H1 (cell line): ENCODE measurements at regions not wholly inside any gene's neighbourhood (a gene's known extent, or its start where the extent isn't known, plus 50 kb on each side); places are given as distances from the start of the nearest gene placed in this dataset.

Experiments
- CTCF ChIA-PET: fragments of 300-600 bp; sonication (Branson Sonifier 250); formaldehyde crosslinking; loops from one replicate; lab custom pipeline; 2021; ENCODE audit not compliant: partially characterized antibody; lab: Charles Lee
- POLR2A ChIA-PET: fragments of 300-600 bp; sonication (Branson Sonifier 250); formaldehyde crosslinking; loops from one replicate; lab custom pipeline; 2021; ENCODE audit warnings: inconsistent platforms; ENCODE audit not compliant: partially characterized antibody; lab: Charles Lee
- DNase-seq, 2 experiments: peaks; one replicate each; pipeline versions ENCODE4 v3.0.0 to v3.0.0-alpha.2; 2010 to 2022; ENCODE audit warnings: low spot score in 2 of 2, low read depth in 1 of 2, mixed read lengths in 1 of 2
- FAIRE-seq: peaks from 2 replicates; lab custom pipeline; 2011; peaks lifted over from hg19 to GRCh38; lab: Jason Lieb, UNC
- H2AFZ ChIP-seq: 2 replicates; pipeline ENCODE4 v1.8.1; 2012; ENCODE audit warnings: low read length, inconsistent platforms
- H2AK5ac ChIP-seq: 2 replicates; pipeline ENCODE4 v1.6.1; 2013; ENCODE audit warnings: low read depth, low read length
- H2BK120ac ChIP-seq: replicated peaks from 2 replicates; pipeline ENCODE3; 2013; ENCODE audit warnings: low read depth, low read length, inconsistent platforms
- H2BK12ac ChIP-seq: 2 replicates; pipeline ENCODE4 v1.6.1; 2013; ENCODE audit warnings: low read depth, low read length
- H2BK15ac ChIP-seq: 2 replicates; pipeline ENCODE4 v1.6.1; 2013; ENCODE audit warnings: low read length
- H2BK20ac ChIP-seq: 2 replicates; pipeline ENCODE4 v1.6.1; 2013; ENCODE audit warnings: low read length
- H2BK5ac ChIP-seq: 2 replicates; pipeline ENCODE4 v1.6.1; 2013; ENCODE audit warnings: low read depth, low read length
- H3K14ac ChIP-seq: 2 replicates; pipeline ENCODE4 v1.6.1; 2013; ENCODE audit warnings: inconsistent platforms; ENCODE audit not compliant: insufficient read length
- H3K18ac ChIP-seq: 2 replicates; pipeline ENCODE4 v1.6.1; 2013; ENCODE audit warnings: low read length; ENCODE audit errors: extremely low read depth
- H3K23ac ChIP-seq: 2 replicates; pipeline ENCODE4 v1.6.1; 2013; ENCODE audit warnings: inconsistent platforms; ENCODE audit not compliant: insufficient read length
- H3K23me2 ChIP-seq: 2 replicates; pipeline ENCODE4 v1.6.1; 2013; ENCODE audit warnings: low read depth, low read length
- H3K27ac ChIP-seq: 2 replicates; pipeline ENCODE4 v1.6.1; 2011; ENCODE audit warnings: low read depth, low read length, inconsistent platforms
- H3K27me3 ChIP-seq, 4 experiments: replicated peaks in 1 of 4; 1 replicate in 1 of 4; 2 replicates in 3 of 4; pipeline versions ENCODE4 v1.6.1 to v1.8.1; 2011 to 2013; ENCODE audit warnings: low read length in 3 of 4, mild to moderate bottlenecking in 3 of 4, inconsistent platforms in 2 of 4, mixed read lengths in 2 of 4, moderate library complexity in 1 of 4; ENCODE audit not compliant: control insufficient read depth in 3 of 4, insufficient read depth in 3 of 4; ENCODE audit errors: extremely low read depth in 1 of 4
- H3K36me3 ChIP-seq, 4 experiments: 2 replicates each; pipeline versions ENCODE4 v1.6.1 to v1.8.1; 2011 to 2013; ENCODE audit warnings: mild to moderate bottlenecking in 4 of 4, low read length in 3 of 4, moderate library complexity in 2 of 4, control low read depth in 1 of 4, inconsistent platforms in 1 of 4; ENCODE audit not compliant: insufficient read depth in 4 of 4, control insufficient read depth in 2 of 4
- H3K4ac ChIP-seq: replicated peaks from 2 replicates; pipeline ENCODE3; 2013; ENCODE audit warnings: low read length, low read depth, mixed read lengths, inconsistent platforms; ENCODE audit not compliant: insufficient read length
- H3K4me1 ChIP-seq, 4 experiments: replicated peaks in 1 of 4; 1 replicate in 1 of 4; 2 replicates in 3 of 4; pipeline versions ENCODE4 v1.6.1 to v1.8.1; 2011 to 2013; ENCODE audit warnings: low read length in 3 of 4, inconsistent platforms in 2 of 4, mixed read lengths in 1 of 4; ENCODE audit not compliant: insufficient read depth in 4 of 4, control insufficient read depth in 3 of 4
- H3K4me2 ChIP-seq, 2 experiments: 2 replicates each; pipeline versions ENCODE4 v1.6.1 to v1.8.1; 2011 to 2013; ENCODE audit warnings: low read depth in 2 of 2, low read length in 2 of 2, control low read depth in 1 of 2, inconsistent platforms in 1 of 2, mild to moderate bottlenecking in 1 of 2; ENCODE audit not compliant: insufficient read depth in 1 of 2
- H3K4me3 ChIP-seq, 4 experiments: fragments of 200-600, 300-600 bp in 1 of 4; sonication (generic), shearing (Covaris generic), sonication (Bioruptor Twin) in 1 of 4; 2 replicates each; pipeline versions ENCODE4 v1.5.1 to v1.8.1; 2011 to 2016; ENCODE audit warnings: low read length in 4 of 4, low read depth in 3 of 4, control low read depth in 2 of 4, inconsistent platforms in 2 of 4, mild to moderate bottlenecking in 2 of 4, mixed read lengths in 1 of 4, moderate library complexity in 1 of 4; ENCODE audit not compliant: insufficient read depth in 2 of 4; ENCODE audit errors: extremely low read depth in 1 of 4
- H3K56ac ChIP-seq: replicated peaks from 2 replicates; pipeline ENCODE3; 2013; ENCODE audit warnings: low read depth, mild to moderate bottlenecking, mixed read lengths, low read length, inconsistent platforms; ENCODE audit not compliant: insufficient read length
- H3K79me1 ChIP-seq: 2 replicates; pipeline ENCODE4 v1.6.1; 2013; ENCODE audit warnings: low read depth, low read length, control low read depth
- H3K79me2 ChIP-seq, 2 experiments: 2 replicates each; pipeline versions ENCODE4 v1.6.1 to v1.8.1; 2012 to 2013; ENCODE audit warnings: low read length in 2 of 2, mild to moderate bottlenecking in 2 of 2, inconsistent platforms in 1 of 2; ENCODE audit not compliant: insufficient read depth in 2 of 2, control insufficient read depth in 1 of 2
- H3K9ac ChIP-seq, 4 experiments: replicated peaks in 1 of 4; 1 replicate in 1 of 4; 2 replicates in 3 of 4; pipeline versions ENCODE4 v1.6.1 to v1.8.1; 2011 to 2013; ENCODE audit warnings: low read depth in 3 of 4, low read length in 3 of 4, control low read depth in 2 of 4, mild to moderate bottlenecking in 2 of 4, moderate library complexity in 2 of 4, inconsistent platforms in 1 of 4; ENCODE audit errors: extremely low read depth in 1 of 4
- H3K9me3 ChIP-seq, 2 experiments: 2 replicates each; pipeline versions ENCODE4 v1.6.1 to v1.8.1; 2012 to 2013; ENCODE audit warnings: mild to moderate bottlenecking in 2 of 2, moderate library complexity in 2 of 2, control low read depth in 1 of 2, inconsistent platforms in 1 of 2, low read depth in 1 of 2, low read length in 1 of 2, mixed read lengths in 1 of 2; ENCODE audit not compliant: insufficient read depth in 2 of 2
- H4K20me1 ChIP-seq, 2 experiments: replicated peaks in 1 of 2; 2 replicates each; pipeline versions ENCODE3 to v1.8.1; 2011 to 2013; ENCODE audit warnings: inconsistent platforms in 2 of 2, low read length in 2 of 2, mild to moderate bottlenecking in 1 of 2; ENCODE audit not compliant: insufficient read depth in 2 of 2, control insufficient read depth in 1 of 2
- H4K5ac ChIP-seq: 2 replicates; pipeline ENCODE4 v1.6.1; 2013; ENCODE audit warnings: low read length, low read depth, mixed read lengths, inconsistent platforms; ENCODE audit not compliant: insufficient read length
- H4K8ac ChIP-seq: 2 replicates; pipeline ENCODE4 v1.8.0; 2013; ENCODE audit warnings: mild to moderate bottlenecking, moderate library complexity, low read length, inconsistent platforms; ENCODE audit not compliant: insufficient read depth; ENCODE audit errors: extremely low read depth
- H4K91ac ChIP-seq: replicated peaks from 2 replicates; pipeline ENCODE3; 2013; ENCODE audit warnings: low read length, mixed read lengths, inconsistent platforms; ENCODE audit not compliant: insufficient read length
- NRF1 ChIP-seq: IDR thresholded peaks from 2 replicates; pipeline ENCODE4 v1.6.1; 2011; ENCODE audit warnings: mild to moderate bottlenecking, low read depth, low read length, improper control_type of control experiment
- POLR2AphosphoS5 ChIP-seq: IDR thresholded peaks from 2 replicates; pipeline ENCODE4 v1.6.1; 2011; ENCODE audit warnings: low read depth, low read length
- WGBS, 2 experiments: shearing (Covaris generic) in 1 of 2; methylation state at CpG; one replicate each; pipeline versions ENCODE4 v1.1.6 to v1.1.7; 2013 to 2015; ENCODE audit warnings: low lambda C conversion rate in 2 of 2, mixed read lengths in 2 of 2, inconsistent platforms in 1 of 2, low coverage in 1 of 2, missing lambda C conversion rate in 1 of 2; ENCODE audit not compliant: insufficient replicate concordance in 2 of 2, insufficient coverage in 1 of 2, insufficient read length in 1 of 2; ENCODE audit errors: extremely low coverage in 1 of 2, missing lambda C conversion rate in 1 of 2; 5-methylcytosine and 5-hydroxymethylcytosine counted together

GRCh38 chr3:16090706-16091105, 83.8 kb upstream of the GALNT15 start (continued):
- no peak for TF ChIP-seq NRF1

- ChIA-PET CTCF (no interaction called here), POLR2A (no interaction called here)
- Histone ChIP-seq H2AFZ (no peak overlapping the region), H3K4me2 (no peak overlapping the region), H3K79me1 (no peaks in the 10 kb centered on the region), H4K91ac (no peak overlapping the region), H3K9me3 (no peaks in the 10 kb centered on the region; a peak in 1 of 4 replicates), H2AK5ac (no peak overlapping the region), H3K23me2 (peaks cover 1% of the 10 kb centered on the region; the same call in 1 of the 2 replicates), H3K23ac (no peak overlapping the region), H2BK12ac (no peak overlapping the region), H2BK5ac (no peak overlapping the region), H2BK120ac (no peak overlapping the region), H3K4ac (no peak overlapping the region), H3K14ac (no peak overlapping the region), H3K27me3 (no peaks in the 10 kb centered on the region), H4K8ac (no peak overlapping the region), H3K9ac (no peak overlapping the region), H2BK20ac (no peak overlapping the region), H3K4me3 (no peak overlapping the region), H3K4me1 (no peaks in the 10 kb centered on the region), H2BK15ac (no peak overlapping the region), H4K20me1 (no peaks in the 10 kb centered on the region), H3K36me3 (no peaks in the 10 kb centered on the region), H3K27ac (no peak overlapping the region), H3K18ac (no peak overlapping the region), H3K56ac (no peak overlapping the region), H4K5ac (no peak overlapping the region), H3K79me2 (no peaks in the 10 kb centered on the region)
- DNase-seq (no peak), FAIRE-seq (no peak)
- no peak for TF ChIP-seq POLR2AphosphoS5
- 96% methylated on average over 5 of the region's 5 CpGs; no CpG with 5 or more reads in 1 of the 2 experiments for WGBS, 2 experiments
Measured at GRCh38 chr3:16092923-16093322, 81.6 kb upstream of the GALNT15 start.
